ENCODE measurements at regions not wholly inside any gene's neighbourhood (a gene's known extent, or its start where the extent isn't known, plus 50 kb on each side); places are given as distances from the start of the nearest gene placed in this dataset.

- H3K79me2 ChIP-seq (ENCODE audit: control insufficient read depth, insufficient read depth, low read length), result no peaks in the 10 kb centered on the region
- H4K20me1 ChIP-seq (ENCODE audit: control insufficient read depth, insufficient read depth, low read length, poor library complexity, severe bottlenecking), result no peaks in the 10 kb centered on the region
- H3K4me2 ChIP-seq (replicated peaks; ENCODE audit: low read depth, low read length, poor library complexity, severe bottlenecking), result no peak overlapping the region
- no peaks in the 10 kb centered on the region for H3K36me3 ChIP-seq (replicated peaks in 1 of 2; ENCODE audit: control extremely low read depth in 1 of 2, control insufficient read depth in 1 of 2, extremely low read depth in 1 of 2, insufficient read depth in 2 of 2, low read length in 1 of 2)
- CTCF ChIA-PET, result no interaction called here
- intact Hi-C loops (cut with micrococcal nuclease), result no loop called here
- Mint-ChIP-seq H3K27ac (no peak overlapping the region), H3K9me3 (ENCODE audit: insufficient read depth) (no peaks in the 10 kb centered on the region), H3K4me1 (no peaks in the 10 kb centered on the region), H3K27me3 (no peaks in the 10 kb centered on the region), H3K4me3 (no peak overlapping the region)
- POLR2A ChIA-PET, result no interaction called here
- no peak for DNase-seq
- H3K4me1 ChIP-seq (ENCODE audit: control insufficient read depth in 2 of 2, insufficient read depth in 2 of 2, low read length in 2 of 2), result no peaks in the 10 kb centered on the region
- TF ChIP-seq EZH2 (IDR thresholded peaks at IDR 0.05; ENCODE audit: borderline replicate concordance, insufficient read depth, low read depth, low read length, poor library complexity, severe bottlenecking), result no peak
- no peak for TF ChIP-seq CTCF (IDR thresholded peaks at IDR 0.05)
- no peak overlapping the region for H3K9ac ChIP-seq (ENCODE audit: low read length)
- no peak overlapping the region for H3K27ac ChIP-seq (ENCODE audit: low read length in 2 of 2)
- no CpG with 5 or more reads among the region's 1 CpG for WGBS (ENCODE audit: insufficient coverage)
- no peaks in the 10 kb centered on the region for H3K9me3 ChIP-seq (ENCODE audit: control extremely low read depth in 1 of 3, control insufficient read depth in 2 of 3, insufficient read depth in 1 of 3, low read length in 2 of 3)
- no peaks in the 10 kb centered on the region for H3K27me3 ChIP-seq (replicated peaks in 1 of 4; ENCODE audit: control extremely low read depth in 1 of 4, control insufficient read depth in 3 of 4, insufficient read depth in 4 of 4, low read length in 3 of 4)
- H2AFZ ChIP-seq (ENCODE audit: insufficient read depth, low read depth, low read length, poor library complexity, severe bottlenecking), result no peak overlapping the region
- no peak for ATAC-seq (ENCODE audit: low read depth)
- H3K4me3 ChIP-seq (ENCODE audit: control extremely low read depth in 1 of 5, extremely low read depth in 1 of 5, insufficient read depth in 1 of 5, low read depth in 2 of 5, low read length in 4 of 5), result no peak overlapping the region
These were observed 807.3 kb downstream of the TSN start for GRCh38 chr2:122562775-122563174.

GRCh38 chr2:122563781-122564180 lies 808.3 kb downstream of the TSN start:
- WGBS (ENCODE audit: insufficient coverage), result 52% methylated on average over 2 of the region's 2 CpGs
- Histone ChIP-seq H3K4me2 (replicated peaks; ENCODE audit: low read depth, low read length, poor library complexity, severe bottlenecking) (no peak overlapping the region), H3K4me1 (ENCODE audit: control insufficient read depth in 2 of 2, insufficient read depth in 2 of 2, low read length in 2 of 2) (no peaks in the 10 kb centered on the region), H3K9ac (ENCODE audit: low read length) (no peak overlapping the region), H3K79me2 (ENCODE audit: control insufficient read depth, insufficient read depth, low read length) (no peaks in the 10 kb centered on the region), H3K36me3 (replicated peaks in 1 of 2; ENCODE audit: control extremely low read depth in 1 of 2, control insufficient read depth in 1 of 2, extremely low read depth in 1 of 2, insufficient read depth in 2 of 2, low read length in 1 of 2) (no peaks in the 10 kb centered on the region), H2AFZ (ENCODE audit: insufficient read depth, low read depth, low read length, poor library complexity, severe bottlenecking) (no peak overlapping the region), H4K20me1 (ENCODE audit: control insufficient read depth, insufficient read depth, low read length, poor library complexity, severe bottlenecking) (no peaks in the 10 kb centered on the region), H3K27me3 (replicated peaks in 1 of 4; ENCODE audit: control extremely low read depth in 1 of 4, control insufficient read depth in 3 of 4, insufficient read depth in 4 of 4, low read length in 3 of 4) (no peaks in the 10 kb centered on the region), H3K4me3 (ENCODE audit: control extremely low read depth in 1 of 5, extremely low read depth in 1 of 5, insufficient read depth in 1 of 5, low read depth in 2 of 5, low read length in 4 of 5) (no peak overlapping the region), H3K27ac (ENCODE audit: low read length in 2 of 2) (no peak overlapping the region), H3K9me3 (ENCODE audit: control extremely low read depth in 1 of 3, control insufficient read depth in 2 of 3, insufficient read depth in 1 of 3, low read length in 2 of 3) (no peaks in the 10 kb centered on the region)
- ATAC-seq (ENCODE audit: low read depth) (no peak), DNase-seq (no peak)
- ChIA-PET POLR2A (no interaction called here), CTCF (no interaction called here)
- Mint-ChIP-seq H3K27me3 (no peaks in the 10 kb centered on the region), H3K4me1 (no peaks in the 10 kb centered on the region), H3K9me3 (ENCODE audit: insufficient read depth) (peaks cover 1% of the 10 kb centered on the region), H3K27ac (no peak overlapping the region), H3K4me3 (no peak overlapping the region)
- intact Hi-C loops (cut with micrococcal nuclease), result no loop called here
- TF ChIP-seq CTCF (IDR thresholded peaks at IDR 0.05), result no peak
- TF ChIP-seq EZH2 (IDR thresholded peaks at IDR 0.05; ENCODE audit: borderline replicate concordance, insufficient read depth, low read depth, low read length, poor library complexity, severe bottlenecking), result no peak
